Activated naive CD4-positive, alpha-beta T cell treated with anti-CD3 and anti-CD28 coated beads, Interleukin-2, amount 50 U/mL, for 24 hours (primary cell): ENCODE measurements at regions not wholly inside any gene's neighbourhood (a gene's known extent, or its start where the extent isn't known, plus 50 kb on each side); places are given as distances from the start of the nearest gene placed in this dataset.
A peak's percentile ranks its signal among the peaks of the same experiment; 100 is the strongest.
"Not testable (repeated sequence)": the region's sequence is repeated elsewhere in the genome, so short reads cannot be mapped to it uniquely, and the experiment has no call there.

ENCODE experiments used
- H3K27ac Mint-ChIP-seq: one replicate; pipeline ENCODE4 v1.8.0; 2021; ENCODE audit warnings: mild to moderate bottlenecking, mixed read lengths
- H3K27me3 Mint-ChIP-seq: one replicate; pipeline ENCODE4 v1.8.0; 2021; ENCODE audit warnings: mixed read lengths
- H3K36me3 Mint-ChIP-seq: one replicate; pipeline ENCODE4 v1.8.0; 2021; ENCODE audit warnings: mixed read lengths
- H3K4me1 Mint-ChIP-seq: one replicate; pipeline ENCODE4 v1.8.0; 2021; ENCODE audit warnings: mixed read lengths
- H3K4me3 Mint-ChIP-seq: one replicate; pipeline ENCODE4 v1.8.0; 2021; ENCODE audit warnings: mild to moderate bottlenecking, mixed read lengths
- H3K9me3 Mint-ChIP-seq: one replicate; pipeline ENCODE4 v1.8.0; 2021; ENCODE audit warnings: mixed read lengths

DNA sequence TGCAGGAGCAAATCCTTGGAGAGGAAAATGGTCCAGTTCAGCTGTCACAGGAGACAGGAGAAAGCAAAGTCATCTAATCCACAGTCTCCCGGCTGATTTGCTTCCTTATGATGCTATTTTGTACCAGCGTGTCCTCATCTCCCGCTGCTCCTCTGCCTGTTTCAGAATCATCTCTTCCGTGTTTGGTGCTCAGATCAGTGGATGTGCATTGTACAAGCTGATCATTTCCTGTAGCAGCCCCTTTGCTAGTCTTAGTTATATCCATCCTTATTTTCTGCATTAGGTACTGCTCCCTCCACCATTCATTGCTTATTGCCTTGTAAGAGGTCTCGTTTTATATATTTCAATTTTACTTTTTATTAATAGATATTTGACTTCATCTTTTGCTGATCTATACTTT, 219.9 kb upstream of the PRSS58 start:
- H3K27me3 Mint-ChIP-seq, H3K9me3 Mint-ChIP-seq, H3K4me3 Mint-ChIP-seq, H3K36me3 Mint-ChIP-seq: not testable (repeated sequence)
- Mint-ChIP-seq H3K27ac (peak overlapping the region; percentile 88), H3K4me1 (peaks cover 86% of the 10 kb centered on the region)

DNA sequence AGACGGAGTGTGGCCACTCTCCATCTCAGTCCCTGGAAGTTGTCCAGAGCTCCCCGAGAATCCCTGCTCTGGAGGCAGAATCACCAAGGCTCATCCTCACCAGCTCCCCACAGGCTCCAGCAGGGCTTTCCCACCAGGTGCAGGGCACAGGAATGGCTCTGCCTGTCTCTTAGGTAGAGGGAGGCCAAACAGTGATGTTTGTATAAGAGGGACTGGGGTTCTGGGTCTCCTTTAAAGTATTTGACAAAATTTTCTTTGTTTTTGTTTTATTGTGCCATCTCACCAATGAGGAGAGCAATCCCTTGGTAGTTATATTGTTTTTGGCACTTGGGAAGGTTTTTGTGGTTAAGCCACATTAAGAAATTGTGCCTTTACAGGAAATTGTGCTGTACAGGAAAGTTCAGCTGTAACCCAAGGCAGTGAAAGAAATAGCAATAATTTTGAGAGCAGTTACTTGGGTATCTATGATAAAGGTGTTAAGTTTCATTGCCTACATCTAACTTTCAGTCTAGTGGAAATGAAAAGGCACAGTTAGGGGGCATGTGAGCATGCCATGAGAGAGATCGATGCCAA, 219.3 kb upstream of the PRSS58 start:
- Mint-ChIP-seq H3K9me3 (no peaks in the 10 kb centered on the region), H3K27ac (peak overlapping the region; percentile 88), H3K4me3 (peak overlapping the region; percentile 31), H3K36me3 (no peaks in the 10 kb centered on the region), H3K4me1 (peaks cover 84% of the 10 kb centered on the region), H3K27me3 (no peaks in the 10 kb centered on the region)

GRCh38 chr7:142476077-142476476, 218.2 kb upstream of the PRSS58 start:
- Mint-ChIP-seq H3K9me3 (no peaks in the 10 kb centered on the region), H3K4me1 (peaks cover 78% of the 10 kb centered on the region), H3K27me3 (no peaks in the 10 kb centered on the region), H3K36me3 (no peaks in the 10 kb centered on the region), H3K4me3 (no peak overlapping the region), H3K27ac (peak overlapping the region; percentile 88)

DNA sequence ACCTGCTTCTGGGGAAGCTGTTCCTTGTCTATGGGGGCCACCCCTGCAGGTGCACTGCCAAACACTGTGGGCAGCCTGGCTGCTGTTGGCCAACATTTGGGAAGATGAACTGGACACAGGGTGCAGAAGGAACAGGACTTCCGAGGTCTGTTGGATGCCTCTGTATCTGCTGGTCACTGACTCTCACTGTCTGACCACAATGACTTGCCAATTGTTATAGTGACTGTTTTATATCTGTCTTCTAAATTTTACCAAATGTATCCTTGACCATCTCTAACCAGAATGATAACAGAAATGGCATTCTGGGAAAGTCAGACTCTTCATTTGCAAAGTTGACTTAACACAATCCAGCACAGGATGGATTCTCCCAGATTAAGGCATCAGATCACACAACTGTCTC, 214.0 kb upstream of the PRSS58 start:
- H3K4me1 Mint-ChIP-seq, result peaks cover 92% of the 10 kb centered on the region
- no peaks in the 10 kb centered on the region for H3K36me3 Mint-ChIP-seq
- no peak overlapping the region for H3K4me3 Mint-ChIP-seq
- no peaks in the 10 kb centered on the region for H3K27me3 Mint-ChIP-seq
- no peak overlapping the region for H3K27ac Mint-ChIP-seq
- H3K9me3 Mint-ChIP-seq, result no peaks in the 10 kb centered on the region

GRCh38 chr7:142470544-142470830, 212.6 kb upstream of the PRSS58 start:
- Mint-ChIP-seq H3K4me3 (peak overlapping the region; percentile 53), H3K9me3 (no peaks in the 10 kb centered on the region), H3K27ac (peak overlapping the region; percentile 82), H3K27me3 (no peaks in the 10 kb centered on the region), H3K4me1 (peaks cover 84% of the 10 kb centered on the region), H3K36me3 (peaks cover 3% of the 10 kb centered on the region)

- H3K9me3 Mint-ChIP-seq, result no peaks in the 10 kb centered on the region
- H3K36me3 Mint-ChIP-seq, result peaks cover 3% of the 10 kb centered on the region
- H3K27me3 Mint-ChIP-seq, result no peaks in the 10 kb centered on the region
- peak overlapping the region; percentile 53 for H3K4me3 Mint-ChIP-seq
- peaks cover 80% of the 10 kb centered on the region for H3K4me1 Mint-ChIP-seq
- H3K27ac Mint-ChIP-seq, result peak overlapping the region; percentile 82
Observed at GRCh38 chr7:142469696-142470543, 212.1 kb upstream of the PRSS58 start.

DNA sequence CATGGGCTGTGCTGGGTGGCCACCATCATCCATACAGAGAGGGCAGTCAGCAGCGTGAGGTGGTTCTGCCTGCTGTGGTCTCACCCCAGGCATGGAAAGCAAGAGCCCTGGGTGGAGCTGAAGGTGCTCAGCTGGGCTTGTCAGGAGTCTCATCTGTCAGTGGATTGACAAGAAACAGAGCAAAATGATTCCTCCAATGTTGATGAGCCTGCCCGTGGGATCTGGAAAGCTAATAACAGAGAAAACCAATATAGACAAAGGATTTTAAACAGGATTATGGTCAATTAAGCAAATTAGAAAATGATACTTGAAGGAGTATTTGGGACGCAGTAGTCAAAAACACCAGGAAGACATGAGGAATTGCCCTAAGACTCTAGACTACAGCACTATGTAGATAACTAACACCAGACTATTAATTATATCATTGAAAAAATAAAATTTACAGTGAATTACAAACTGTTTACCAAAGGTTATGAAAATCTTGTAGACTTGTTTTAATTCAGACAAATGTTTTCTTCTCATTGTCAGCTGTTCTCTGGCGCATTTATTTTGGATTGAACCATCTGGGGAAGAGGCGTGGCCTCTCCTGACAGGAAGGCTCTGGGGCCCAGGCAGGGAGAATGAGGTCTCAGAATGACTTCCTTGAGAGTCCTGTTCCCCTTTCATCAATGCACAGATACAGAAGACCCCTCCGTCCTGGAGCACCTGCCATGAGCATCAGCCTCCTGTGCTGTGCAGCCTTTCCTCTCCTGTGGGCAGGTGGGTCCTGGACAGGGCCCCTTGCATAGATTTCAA, 211.2 kb upstream of the PRSS58 start:
- peaks cover 78% of the 10 kb centered on the region for H3K4me1 Mint-ChIP-seq
- peak overlapping the region; percentile 31 for H3K4me3 Mint-ChIP-seq
- H3K9me3 Mint-ChIP-seq, result no peaks in the 10 kb centered on the region
- H3K27me3 Mint-ChIP-seq, result no peaks in the 10 kb centered on the region
- H3K27ac Mint-ChIP-seq, result peak overlapping the region; percentile 52
- H3K36me3 Mint-ChIP-seq, result peaks cover 3% of the 10 kb centered on the region

GRCh38 chr7:142467056-142467655, 209.3 kb upstream of the PRSS58 start:
- H3K27me3 Mint-ChIP-seq, H3K9me3 Mint-ChIP-seq, H3K4me3 Mint-ChIP-seq, H3K36me3 Mint-ChIP-seq: not testable (repeated sequence)
- peak overlapping the region; percentile 10 for H3K27ac Mint-ChIP-seq
- H3K4me1 Mint-ChIP-seq, result peaks cover 79% of the 10 kb centered on the region

GRCh38 chr7:142463401-142463850, 205.6 kb upstream of the PRSS58 start:
- Mint-ChIP-seq H3K36me3 (peaks cover 3% of the 10 kb centered on the region), H3K27ac (peak overlapping the region; percentile 96), H3K4me3 (peak overlapping the region; percentile 82), H3K27me3 (no peaks in the 10 kb centered on the region), H3K9me3 (no peaks in the 10 kb centered on the region), H3K4me1 (peaks cover 78% of the 10 kb centered on the region)

- Mint-ChIP-seq H3K4me1 (peaks cover 74% of the 10 kb centered on the region), H3K27me3 (no peaks in the 10 kb centered on the region), H3K4me3 (peak overlapping the region; percentile 35), H3K27ac (peak overlapping the region; percentile 52), H3K9me3 (no peaks in the 10 kb centered on the region), H3K36me3 (peaks cover 3% of the 10 kb centered on the region)
Observed at GRCh38 chr7:142461437-142461836, 203.6 kb upstream of the PRSS58 start.

DNA sequence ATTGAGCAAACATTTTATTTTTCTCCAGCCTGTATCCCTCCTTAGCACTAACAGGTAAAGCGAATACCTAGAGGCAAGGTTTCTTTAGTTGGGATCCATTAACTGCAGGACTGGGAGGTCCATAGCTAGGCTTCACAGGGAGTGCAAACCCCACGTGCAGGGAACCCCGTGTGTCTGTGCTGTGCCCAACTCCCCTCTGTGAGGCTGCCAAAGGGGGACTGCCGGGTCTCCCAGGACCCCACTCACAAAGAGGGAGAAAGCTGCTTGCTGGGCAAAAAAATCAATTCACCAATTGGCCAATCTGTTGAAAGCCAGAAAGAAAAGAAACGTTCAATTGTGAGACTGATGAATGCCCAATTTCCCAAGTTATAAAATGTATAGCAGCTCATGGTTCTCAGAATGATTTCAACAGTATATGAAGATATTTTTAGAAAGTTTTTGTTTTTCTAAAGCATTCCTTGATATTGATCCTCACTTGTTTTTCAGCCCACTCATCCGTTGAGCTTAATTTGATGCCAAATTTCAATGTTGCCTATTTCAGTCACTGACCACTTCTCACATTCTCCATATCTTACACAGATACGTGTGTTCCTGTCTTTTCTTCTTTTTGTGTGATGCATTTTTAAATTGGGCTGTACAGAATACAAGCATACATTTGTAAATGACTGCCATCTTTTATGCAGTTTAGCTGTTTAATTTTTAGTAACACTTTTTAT, 202.7 kb upstream of the PRSS58 start:
- Mint-ChIP-seq H3K27ac (peak overlapping the region; percentile 83), H3K9me3 (no peaks in the 10 kb centered on the region), H3K27me3 (no peaks in the 10 kb centered on the region), H3K4me3 (no peak overlapping the region), H3K4me1 (peaks cover 76% of the 10 kb centered on the region), H3K36me3 (peaks cover 1% of the 10 kb centered on the region)

DNA sequence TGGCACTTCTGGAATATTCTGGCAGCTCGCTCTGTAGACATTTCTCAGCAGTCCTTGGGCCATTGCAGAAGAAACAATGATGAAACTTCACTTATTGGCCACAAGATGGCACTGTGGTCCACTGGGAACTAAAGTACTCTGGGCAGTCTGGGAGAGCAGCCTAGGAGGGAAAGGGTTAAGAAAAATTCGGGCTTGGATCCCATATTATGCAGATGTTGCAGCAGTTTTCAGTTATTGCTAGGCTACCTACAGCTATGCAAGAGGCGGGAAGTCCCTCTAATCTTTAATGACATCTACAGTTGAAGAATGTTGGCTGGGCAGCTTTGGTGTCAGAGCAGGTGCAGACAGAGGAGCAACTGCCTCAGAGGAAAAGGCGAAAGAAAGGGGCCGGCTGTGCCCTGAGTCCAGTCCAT, 201.7 kb upstream of the PRSS58 start:
- Mint-ChIP-seq H3K36me3 (no peaks in the 10 kb centered on the region), H3K9me3 (no peaks in the 10 kb centered on the region), H3K4me3 (peak overlapping the region; percentile 60), H3K27ac (peak overlapping the region; percentile 88), H3K4me1 (peaks cover 79% of the 10 kb centered on the region), H3K27me3 (no peaks in the 10 kb centered on the region)

GRCh38 chr7:142457146-142457703, 199.4 kb upstream of the PRSS58 start:
- Mint-ChIP-seq H3K36me3 (no peaks in the 10 kb centered on the region), H3K9me3 (no peaks in the 10 kb centered on the region), H3K27me3 (no peaks in the 10 kb centered on the region), H3K4me3 (no peak overlapping the region), H3K4me1 (peaks cover 68% of the 10 kb centered on the region), H3K27ac (peak overlapping the region; percentile 78)

DNA sequence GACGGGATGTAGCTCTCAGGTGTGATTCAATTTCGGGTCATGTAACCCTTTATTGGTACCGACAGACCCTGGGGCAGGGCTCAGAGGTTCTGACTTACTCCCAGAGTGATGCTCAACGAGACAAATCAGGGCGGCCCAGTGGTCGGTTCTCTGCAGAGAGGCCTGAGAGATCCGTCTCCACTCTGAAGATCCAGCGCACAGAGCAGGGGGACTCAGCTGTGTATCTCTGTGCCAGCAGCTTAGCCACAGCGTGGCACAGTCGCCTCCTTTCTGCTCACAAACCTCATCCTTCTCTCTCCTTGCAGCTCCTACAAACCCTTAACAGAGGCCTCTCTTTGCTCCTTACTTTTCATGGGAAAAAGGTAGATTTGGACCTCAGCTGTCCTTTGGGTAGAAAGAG, 197.5 kb upstream of the PRSS58 start:
- no peaks in the 10 kb centered on the region for H3K9me3 Mint-ChIP-seq
- H3K27ac Mint-ChIP-seq, result peak overlapping the region; percentile 38
- peaks cover 61% of the 10 kb centered on the region for H3K4me1 Mint-ChIP-seq
- H3K36me3 Mint-ChIP-seq, result no peaks in the 10 kb centered on the region
- H3K4me3 Mint-ChIP-seq, result peak overlapping the region; percentile 76
- no peaks in the 10 kb centered on the region for H3K27me3 Mint-ChIP-seq

DNA sequence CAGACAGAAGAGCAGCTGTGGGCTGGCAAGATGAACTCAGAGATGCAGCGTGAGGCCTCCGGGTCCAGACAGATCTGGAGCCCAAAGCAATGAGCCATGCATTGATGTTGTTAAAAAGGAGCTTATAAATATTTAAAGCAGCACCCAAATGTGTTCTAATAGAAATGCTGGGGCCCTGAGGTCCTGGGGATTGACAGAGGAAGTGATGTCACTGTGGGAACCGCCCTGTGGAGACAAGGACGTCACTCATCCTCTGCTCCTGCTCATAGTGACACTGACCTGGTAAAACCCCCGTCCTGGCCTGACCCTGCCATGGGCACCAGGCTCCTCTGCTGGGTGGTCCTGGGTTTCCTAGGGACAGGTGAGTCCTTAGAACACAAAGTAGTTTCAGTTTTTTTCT, 197.0 kb upstream of the PRSS58 start:
- Mint-ChIP-seq H3K27ac (peak overlapping the region; percentile 38), H3K4me3 (peak overlapping the region; percentile 76), H3K36me3 (no peaks in the 10 kb centered on the region), H3K9me3 (no peaks in the 10 kb centered on the region), H3K27me3 (no peaks in the 10 kb centered on the region), H3K4me1 (peaks cover 58% of the 10 kb centered on the region)
